Effector CD8-positive, alpha-beta T cell (primary cell): ENCODE measurements at regions not wholly inside any gene's neighbourhood (a gene's known extent, or its start where the extent isn't known, plus 50 kb on each side); places are given as distances from the start of the nearest gene placed in this dataset.

ENCODE experiments used
- DNase-seq: peaks from one replicate; lab custom pipeline; 2025; lab: John Stamatoyannopoulos, UW

DNA sequence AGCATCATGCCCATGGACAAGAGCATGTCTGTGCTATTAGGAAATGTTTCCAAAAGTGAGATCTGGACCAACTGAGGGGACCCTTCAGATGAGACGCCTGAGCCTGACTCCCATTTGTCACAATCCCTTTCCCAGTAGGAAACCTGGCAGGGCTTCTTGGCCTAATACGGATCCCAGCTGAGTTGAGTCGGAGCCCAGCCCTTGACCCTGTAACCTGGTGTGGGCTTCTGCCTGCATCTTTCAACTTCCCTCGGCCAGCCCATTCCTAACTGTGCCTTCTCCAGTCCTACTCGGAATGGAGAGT, 148.3 kb downstream of the IRX2 start:
- no peak for DNase-seq

DNA sequence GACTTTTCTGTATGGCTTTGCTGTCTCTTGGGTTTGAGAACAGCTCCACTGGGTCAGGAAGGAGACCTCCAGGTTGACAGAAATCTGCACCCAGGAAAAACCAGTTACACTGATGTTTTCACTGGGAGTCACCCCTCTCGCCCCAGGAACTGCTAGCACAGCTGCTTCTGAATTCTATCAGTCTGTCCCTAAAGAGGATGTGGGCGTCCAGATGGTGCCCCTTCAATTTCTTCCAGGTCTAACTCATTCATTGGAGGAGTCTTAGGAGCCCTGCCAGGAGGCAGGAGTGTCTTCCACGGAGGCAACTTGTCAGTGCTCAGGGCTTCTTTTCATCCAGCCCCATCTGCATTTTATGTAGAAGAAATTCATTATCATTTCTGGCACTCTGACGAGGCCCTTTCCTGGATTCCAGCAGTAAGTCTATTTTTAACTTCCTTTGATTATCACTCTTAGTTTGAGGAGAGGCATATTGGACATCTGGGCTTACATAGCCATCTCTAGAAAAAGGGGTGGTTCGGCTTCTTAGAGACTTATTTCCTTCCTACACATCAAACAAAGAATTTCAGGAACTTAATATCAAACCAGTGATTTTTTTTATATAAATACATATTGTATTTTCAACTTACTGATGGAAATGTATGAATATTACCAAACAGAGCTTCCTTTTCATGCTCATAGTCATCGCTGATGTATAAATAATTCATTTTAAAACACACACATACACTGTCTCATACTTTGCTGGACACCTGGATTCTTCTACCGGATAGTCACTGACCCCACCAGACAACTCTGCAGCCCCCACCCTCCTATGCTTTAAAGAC, 148.8 kb downstream of the IRX2 start:
- no peak for DNase-seq

DNA sequence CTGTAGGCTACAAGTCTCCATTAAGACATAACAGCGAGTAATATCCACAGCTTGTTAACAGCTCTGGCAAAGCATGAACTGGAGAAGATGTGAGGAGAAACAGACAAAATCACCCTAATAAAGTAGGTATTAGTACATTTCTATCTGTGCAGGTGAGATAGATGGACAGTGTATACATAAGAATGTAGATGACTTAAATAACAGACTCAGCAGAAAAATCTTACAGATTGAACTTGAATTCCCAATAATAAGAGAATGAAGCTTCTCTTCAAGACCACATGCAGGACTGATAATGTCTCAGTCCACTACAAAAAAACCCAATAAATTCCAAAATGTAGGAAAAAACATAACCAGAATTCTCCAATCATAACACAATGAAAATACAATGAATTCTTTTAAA, 153.0 kb downstream of the IRX2 start:
- DNase-seq = no peak

DNA sequence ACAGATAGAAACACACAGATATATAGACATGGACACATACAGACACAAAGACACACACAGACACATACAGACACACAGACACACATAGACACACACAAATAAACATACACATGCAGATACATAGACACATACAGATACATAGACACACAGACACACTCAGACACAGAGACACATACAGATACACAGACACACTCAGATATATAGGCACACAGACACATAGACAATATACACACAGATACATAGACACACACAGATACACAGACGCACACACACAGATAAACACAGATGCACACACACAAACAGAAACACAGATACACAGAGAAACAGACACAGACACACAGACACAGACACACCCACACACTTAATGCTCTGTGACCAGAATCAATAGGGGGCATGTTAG, 156.8 kb downstream of the IRX2 start:
- no peak for DNase-seq

DNA sequence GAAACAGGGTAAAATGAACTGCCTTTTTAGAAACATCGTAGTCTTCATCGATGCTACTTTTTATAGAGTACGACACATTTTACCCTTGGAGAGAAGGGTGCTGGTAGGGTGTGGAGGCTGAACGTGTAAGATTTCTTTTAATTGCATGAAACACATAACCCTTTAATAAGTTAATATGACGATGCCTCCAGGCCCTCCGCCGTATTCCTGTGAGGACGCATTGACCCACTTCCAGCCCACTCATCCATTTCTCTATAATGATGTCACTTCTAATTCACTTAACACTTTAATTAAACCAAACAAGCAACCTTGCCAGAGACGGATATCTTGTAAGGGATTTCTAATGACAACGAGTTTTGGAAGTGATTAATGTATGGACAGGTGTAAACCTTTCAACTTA, 158.7 kb downstream of the IRX2 start:
- no peak for DNase-seq

DNA sequence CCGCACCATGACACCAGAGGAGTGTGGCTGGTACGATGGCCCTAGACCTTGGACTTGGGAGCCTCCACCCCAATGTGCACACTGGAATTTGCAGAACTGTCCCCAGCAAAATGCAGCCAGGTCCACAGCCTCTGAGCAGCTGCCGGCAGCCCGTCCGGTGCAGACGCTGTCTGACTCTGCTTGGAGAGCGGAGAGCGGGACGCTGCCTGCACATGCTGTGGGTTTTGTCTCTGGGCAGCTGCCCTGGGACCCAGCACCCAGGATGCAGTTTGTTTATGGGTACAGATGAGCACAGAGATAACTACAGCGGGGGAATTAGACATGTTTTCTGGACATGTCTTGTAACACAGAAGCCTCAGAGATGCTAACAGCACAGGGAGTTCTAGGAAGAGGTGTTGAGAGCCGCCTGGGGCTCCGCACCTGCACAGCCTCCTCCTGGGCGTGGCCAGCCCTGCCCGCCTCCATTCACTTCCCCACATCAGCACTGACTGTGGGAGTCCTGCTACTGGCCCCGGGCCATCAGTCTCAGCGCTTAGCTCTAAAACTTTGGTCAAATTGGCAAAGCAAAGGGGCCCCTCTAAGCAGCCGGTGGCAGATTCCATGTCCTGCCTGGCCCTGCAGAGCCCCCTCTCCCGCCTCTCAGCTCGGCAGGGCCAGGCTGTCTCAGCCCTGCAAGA, 159.6 kb downstream of the IRX2 start:
- DNase-seq = no peak

DNA sequence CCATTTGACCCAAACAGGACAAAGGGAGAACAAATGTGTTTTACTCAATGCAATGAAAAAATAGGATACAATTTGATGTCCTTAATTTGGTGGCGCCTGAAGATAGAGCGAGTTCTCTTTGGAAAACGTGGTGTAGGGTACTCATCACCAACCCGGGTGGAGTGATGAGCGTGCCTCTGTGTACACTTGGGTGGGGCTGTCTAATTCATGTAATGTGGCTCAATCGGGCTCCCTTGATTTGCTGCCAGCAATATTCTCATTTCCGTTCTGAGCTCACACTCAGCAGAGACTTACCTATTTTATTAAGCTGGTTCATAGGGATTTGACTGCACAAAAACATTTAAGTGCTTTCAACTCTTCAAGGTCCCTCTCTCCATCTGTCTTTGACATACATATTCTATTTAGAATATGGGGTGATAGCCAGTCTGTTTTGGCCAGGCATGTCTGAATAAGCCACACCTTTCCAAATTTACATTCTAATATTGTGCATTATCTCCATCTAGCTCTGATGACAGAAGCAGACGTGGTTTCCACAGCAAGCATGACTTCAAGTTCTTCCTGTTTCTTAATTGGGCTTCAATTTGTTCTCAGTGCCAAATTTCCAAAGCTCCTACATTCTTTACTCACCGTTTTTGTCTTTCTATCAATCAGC, 162.5 kb downstream of the IRX2 start:
- DNase-seq = no peak

DNA sequence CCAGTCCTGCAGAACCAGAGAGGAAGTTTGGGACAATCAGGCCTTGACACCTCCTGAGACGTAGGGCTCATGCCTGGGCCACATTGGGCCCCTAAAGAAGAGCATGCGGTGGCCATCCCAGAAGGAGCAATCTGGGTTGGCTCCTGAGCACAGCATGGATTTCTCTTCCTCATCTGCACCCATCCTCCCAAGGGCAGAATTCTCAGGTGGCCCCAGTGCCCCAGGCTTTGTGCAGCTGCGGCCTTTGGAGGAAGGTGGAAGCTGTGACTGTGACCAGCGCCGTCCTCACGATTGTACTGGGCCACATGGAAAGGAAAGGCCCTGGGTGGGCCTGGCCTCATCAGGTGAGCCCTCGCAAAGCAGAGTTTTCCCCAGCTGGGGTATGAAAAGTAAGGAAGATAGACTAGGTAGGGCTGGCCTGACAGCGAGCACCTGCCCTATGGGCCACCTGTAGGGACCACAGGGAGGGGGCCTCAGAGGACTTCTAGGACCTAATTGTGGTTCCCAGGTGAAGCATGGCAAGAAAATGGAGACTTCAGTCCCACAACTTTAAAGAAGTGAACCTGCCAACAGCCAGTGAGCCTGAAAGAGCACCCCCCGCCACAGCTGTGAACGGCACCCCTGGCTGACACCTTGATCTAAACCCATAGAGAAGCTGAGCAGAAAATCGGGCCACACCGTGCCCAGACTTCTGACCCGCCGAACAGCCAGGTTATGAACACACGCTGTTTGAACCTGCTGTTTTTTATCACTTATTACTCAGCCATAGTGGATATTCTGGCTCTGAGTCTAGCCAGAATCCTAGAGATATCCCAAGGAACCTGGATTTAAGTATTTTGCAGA, 164.1 kb downstream of the IRX2 start:
- no peak for DNase-seq

DNA sequence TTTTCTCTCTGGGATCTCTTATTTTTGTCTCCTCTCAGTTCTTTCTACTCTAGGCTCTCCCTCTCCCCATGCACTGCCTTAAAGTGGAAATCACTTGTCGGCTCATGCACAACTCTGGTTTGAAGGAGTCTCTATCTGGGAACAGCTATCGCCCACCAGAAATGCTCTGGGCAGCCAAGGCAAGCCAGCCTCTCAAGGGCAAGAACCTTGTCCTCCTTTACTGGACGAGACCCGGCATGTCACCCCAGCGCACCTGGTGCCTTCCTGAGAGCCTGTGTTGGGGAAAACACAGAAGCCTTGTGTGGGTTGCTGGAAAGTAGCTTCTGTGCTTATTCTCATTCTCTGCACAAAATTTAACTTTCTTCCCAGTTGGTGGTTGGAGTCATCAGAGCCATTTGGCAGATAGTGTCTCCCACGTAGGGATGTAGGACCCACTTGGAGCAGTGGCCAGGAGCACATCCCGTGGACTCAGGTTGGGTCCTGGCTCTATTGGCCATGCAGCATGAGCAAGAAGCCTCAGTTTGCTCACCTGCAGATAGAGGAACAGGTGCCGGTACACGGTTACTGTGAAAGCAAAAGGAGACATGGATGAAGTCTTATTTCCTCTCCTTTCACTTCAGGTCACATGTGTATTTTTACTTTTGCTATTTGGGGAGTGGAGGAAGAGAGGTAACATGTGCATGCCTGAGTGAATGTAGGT, 165.3 kb downstream of the IRX2 start:
- DNase-seq = no peak

DNA sequence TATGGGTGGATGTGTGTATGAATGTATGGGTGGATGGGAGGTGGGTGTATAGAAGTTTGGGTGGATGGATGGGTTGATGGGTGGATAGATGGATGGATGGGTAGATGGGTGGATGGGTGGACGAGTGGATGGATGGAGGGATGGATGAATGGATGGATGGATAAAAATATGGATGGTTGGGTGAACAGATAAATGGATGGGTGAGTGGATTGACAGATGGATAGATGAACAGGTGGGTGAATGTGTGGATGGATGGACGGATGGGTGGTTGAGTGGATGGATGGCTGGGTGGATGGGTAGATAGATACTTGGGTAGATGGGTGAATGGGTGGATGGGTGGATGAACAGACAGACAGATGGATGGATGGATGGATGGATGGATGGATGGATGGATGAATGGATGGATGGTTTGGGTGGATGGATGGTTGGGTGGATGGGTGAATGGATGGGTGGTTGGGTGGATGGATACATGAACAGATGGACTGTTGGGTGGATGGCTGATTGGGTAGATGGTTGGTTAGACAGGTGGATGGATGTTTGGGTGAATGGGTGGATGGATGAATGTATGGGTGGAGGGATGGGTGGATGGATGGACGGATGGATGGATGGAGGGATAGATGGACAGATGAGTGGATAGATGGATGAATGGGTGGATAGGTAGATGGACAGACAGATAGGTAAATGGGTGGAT, 166.8 kb downstream of the IRX2 start:
- no peak for DNase-seq

DNA sequence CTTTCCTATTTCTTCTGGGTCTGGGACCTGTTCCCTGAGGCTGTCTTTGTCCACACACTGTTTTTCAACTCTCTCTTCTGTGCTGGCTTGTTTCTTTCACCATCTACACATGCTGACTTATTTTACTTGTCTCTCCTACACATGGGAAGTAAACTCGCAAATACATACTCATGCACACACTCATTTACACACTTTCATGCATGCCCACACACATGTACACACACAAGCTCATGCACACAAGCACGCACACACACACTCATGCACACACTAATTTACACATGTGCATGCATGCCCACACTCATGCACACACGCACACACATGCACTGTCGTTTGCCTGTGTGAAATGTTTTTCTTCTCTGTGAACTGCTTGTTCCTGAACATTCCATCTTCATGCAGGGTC, 169.0 kb downstream of the IRX2 start:
- DNase-seq = no peak

DNA sequence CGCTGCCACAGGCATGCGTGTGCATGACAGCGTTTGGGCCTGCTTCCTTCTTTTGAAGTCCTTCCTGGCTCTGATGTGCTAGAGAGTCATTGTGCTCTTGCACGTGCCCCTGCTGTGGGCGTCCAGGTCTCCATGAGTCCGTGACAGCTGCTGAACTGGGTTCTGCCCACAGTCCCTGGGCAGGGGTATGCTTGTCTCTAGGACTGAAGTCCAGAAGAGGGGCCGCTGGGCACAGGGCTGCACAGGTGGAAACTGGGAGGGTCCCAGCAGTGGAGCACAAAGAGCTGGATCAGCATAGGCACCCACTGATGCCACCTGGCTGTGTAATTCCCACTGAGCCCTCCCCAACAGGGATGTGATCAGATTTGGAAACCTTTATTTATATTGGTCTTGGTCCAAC, 169.4 kb downstream of the IRX2 start:
- no peak for DNase-seq

DNA sequence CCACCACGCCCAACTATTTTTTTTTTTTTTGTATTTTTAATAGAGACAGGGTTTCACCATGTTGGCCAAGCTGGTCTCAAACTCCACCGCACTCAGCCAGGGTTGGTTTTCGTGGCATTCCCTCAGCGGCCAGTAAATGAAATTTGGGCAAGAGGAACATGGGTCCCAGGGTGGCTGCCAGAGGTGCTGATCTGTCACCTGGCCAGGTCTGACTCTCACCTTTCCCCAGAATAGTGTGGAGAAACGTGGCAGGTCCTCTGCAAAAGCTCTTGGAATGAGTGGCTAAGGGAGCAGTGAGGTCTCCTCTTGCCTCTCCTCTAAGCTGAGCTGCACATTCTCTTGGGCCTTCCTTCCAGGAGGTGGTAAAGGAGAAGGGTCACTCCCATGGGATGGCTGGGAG, 170.1 kb downstream of the IRX2 start:
- DNase-seq = no peak

DNA sequence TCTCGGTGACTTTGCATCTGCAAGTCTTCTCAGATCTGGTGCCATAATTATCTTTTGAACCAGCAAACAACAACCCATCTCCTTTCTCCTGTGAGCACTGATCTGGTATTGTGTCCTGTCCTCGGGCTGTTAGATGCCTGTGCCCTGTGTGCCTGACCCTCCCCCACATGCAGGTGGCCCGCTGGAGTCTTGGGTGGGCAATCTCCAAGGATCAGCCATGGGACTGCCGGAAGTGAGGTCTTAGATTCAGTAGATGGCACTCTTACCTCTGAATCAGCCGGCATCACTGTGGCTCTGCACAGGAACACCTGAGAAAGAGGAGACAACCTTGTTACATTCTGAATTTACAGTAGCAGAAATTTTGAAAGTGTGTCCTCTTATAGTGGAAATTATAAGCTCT, 172.4 kb downstream of the IRX2 start:
- no peak for DNase-seq

DNA sequence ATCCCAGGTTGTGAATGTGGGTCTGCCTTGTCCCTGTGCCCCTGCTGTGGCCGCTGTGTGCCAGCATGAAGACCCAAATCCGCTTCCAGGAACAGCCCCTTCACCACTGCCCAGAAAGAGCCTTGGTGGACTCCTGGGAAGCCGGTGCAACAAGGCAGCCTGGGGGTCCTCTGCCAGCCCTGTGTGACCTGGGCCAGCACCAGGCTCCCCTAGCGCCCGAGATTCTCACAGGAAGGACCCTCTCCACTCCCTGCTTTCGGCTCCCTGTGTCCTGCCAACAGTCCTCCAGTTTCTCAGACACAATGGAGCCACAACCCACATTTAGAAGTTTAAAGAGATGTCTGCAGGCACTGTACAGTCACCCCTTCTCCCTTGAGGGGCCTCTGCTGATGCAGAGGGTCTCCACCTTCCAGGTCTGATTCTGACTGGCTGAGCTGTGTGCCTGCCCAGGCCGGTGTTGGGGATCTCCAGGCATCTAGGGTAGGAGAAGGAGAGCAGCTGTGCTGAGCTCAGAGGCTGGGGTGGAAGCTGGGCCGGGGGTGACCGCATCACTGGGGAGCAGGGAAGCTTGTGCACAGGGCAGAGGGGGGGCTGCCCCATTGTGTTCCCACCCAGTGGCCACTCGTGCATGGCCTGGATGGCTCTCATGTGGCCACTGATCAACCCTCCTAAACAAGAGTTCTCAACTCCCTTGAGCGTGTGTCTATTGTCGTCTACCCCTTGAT, 174.0 kb downstream of the IRX2 start:
- no peak for DNase-seq

DNA sequence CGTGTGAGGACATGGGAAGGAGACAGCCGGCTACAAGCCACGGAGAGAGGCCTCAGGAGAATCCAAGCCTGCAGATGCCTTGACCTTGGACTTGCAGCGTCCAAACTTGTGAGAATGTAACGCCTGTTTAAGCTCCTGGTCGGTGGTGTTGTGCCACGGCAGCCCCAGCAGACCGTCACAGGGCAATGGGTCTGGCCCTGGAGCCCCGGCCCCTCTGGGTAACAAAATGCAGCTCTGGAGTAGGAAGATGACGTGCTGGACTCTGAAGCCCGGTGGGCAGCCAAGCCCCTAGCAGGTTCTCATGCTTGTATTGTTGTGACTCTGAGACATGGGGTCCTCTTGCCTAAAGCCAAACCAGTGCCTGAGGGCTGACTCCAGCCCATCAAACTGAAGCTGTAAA, 174.7 kb downstream of the IRX2 start:
- DNase-seq = no peak

DNA sequence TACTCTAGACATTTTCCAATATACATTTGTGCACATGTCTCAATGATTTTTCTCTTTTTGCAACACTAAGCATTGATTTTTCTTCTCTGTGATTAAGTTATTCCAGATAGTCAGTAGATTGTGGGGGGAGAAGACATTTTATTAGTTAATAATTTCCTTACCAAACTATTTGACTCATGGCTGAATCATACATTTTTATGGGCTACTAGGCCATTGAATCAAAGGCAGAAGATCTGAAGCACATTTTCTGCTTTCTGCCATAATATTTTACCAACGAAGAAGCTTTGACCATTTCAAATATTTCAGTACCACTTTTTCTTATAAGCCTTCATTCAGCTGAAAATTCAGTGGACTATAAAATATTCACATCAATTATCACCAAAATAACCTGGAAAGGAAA, 175.6 kb downstream of the IRX2 start:
- no peak for DNase-seq

DNA sequence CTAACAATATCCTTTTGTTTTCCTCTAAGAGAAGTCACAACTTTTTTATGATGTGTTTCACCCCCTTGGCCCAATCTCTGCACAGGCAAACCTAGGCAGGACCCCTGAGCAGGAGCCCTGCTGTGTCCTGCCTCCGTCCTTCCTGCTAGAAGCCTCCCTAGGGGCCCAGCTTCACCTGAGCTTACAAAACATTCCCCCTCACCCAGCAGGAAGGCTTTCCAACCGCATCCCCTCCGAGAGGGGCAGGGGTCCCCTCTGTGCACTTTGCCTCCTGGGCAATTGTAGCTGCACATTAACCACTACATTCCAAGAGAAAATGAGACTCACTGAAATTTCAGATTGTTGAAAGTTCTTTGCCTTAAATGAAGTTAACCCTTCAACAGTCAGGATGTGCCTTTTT, 176.2 kb downstream of the IRX2 start:
- DNase-seq = no peak

DNA sequence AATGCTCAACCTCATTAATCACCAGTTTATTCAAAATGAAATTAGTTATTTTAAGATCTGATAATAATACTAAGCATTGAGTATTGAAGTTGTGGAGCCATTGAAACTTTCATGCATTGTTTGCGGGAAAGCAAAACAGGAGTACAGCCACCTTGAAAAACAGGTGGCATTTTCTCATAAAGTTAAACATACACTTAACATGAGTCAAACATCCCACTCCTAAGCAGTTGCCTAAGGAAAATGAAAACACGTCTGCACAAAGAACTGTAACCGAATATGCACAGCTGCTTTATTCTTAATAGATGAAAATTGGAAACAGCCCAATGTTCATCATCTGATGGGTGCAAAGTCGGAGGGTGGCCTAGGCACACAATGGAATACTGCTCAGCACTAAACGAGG, 177.3 kb downstream of the IRX2 start:
- DNase-seq = no peak

DNA sequence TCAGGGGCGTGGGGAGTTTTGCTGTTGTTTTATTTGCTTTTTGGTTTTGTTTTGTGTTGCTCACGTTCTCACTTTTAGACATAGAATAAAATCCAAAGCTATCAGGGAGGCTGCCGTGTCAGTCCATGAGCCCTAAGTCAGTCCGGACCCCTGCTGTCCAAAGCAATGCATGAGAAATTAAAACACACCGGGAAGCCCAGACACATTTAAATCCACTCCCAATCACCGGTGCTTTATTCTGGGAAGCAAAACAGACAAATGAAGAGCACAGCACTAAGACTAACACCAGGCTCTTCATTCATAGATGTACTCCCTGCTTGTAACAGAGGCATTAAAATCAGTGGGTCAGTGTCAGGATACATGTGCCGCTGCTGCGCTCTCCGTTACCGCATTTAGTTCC, 180.9 kb downstream of the IRX2 start:
- DNase-seq = no peak
